DND-41 (cell line): ENCODE measurements at regions not wholly inside any gene's neighbourhood (a gene's known extent, or its start where the extent isn't known, plus 50 kb on each side); places are given as distances from the start of the nearest gene placed in this dataset.

Source experiments
- ATAC-seq: fragments of 200-7000 bp; cut with Tn5 transposase; 3 replicates; pipeline ENCODE4 v1.9.1; 2021; ENCODE audit warnings: low read depth; ENCODE audit not compliant: insufficient read depth
- DNase-seq: peaks from one replicate; pipeline ENCODE4 v3.0.0-alpha.2; 2020
- H2AFZ ChIP-seq: 2 replicates; pipeline ENCODE4 v1.6.0; 2012; ENCODE audit warnings: low read depth, low read length
- H3K27ac ChIP-seq: 2 replicates; pipeline ENCODE4 v1.5.1; 2012; ENCODE audit warnings: low read length, inconsistent platforms
- H3K27me3 ChIP-seq: fragments of 200-600 bp; sonication (generic); 2 replicates; pipeline ENCODE4 v1.6.0; 2012; ENCODE audit warnings: low read length, mild to moderate bottlenecking, inconsistent platforms; ENCODE audit not compliant: insufficient read depth, poor library complexity
- H3K36me3 ChIP-seq: 2 replicates; pipeline ENCODE4 v1.5.1; 2012; ENCODE audit warnings: low read length, inconsistent platforms; ENCODE audit not compliant: insufficient read depth
- H3K4me1 ChIP-seq: 2 replicates; pipeline ENCODE4 v1.5.1; 2012; ENCODE audit warnings: mild to moderate bottlenecking, low read length; ENCODE audit not compliant: insufficient read depth
- H3K4me2 ChIP-seq: 2 replicates; pipeline ENCODE4 v1.6.0; 2012; ENCODE audit warnings: mild to moderate bottlenecking, moderate library complexity, low read length, inconsistent platforms; ENCODE audit not compliant: insufficient read depth
- H3K4me3 ChIP-seq, 2 experiments: fragments of 200-600 bp in 1 of 2; shearing (Covaris generic) in 1 of 2; 2 replicates each; pipeline ENCODE4 v1.5.1; 2012 to 2016; ENCODE audit warnings: inconsistent platforms in 2 of 2, low read length in 2 of 2, mild to moderate bottlenecking in 2 of 2, low read depth in 1 of 2, moderate library complexity in 1 of 2
- H3K79me2 ChIP-seq: 2 replicates; pipeline ENCODE4 v1.6.0; 2012; ENCODE audit warnings: low read length, inconsistent platforms; ENCODE audit not compliant: insufficient read depth
- H3K9ac ChIP-seq: 2 replicates; pipeline ENCODE4 v1.6.0; 2012; ENCODE audit warnings: low read depth, mild to moderate bottlenecking, inconsistent platforms, low read length, moderate library complexity
- H3K9me3 ChIP-seq: 2 replicates; pipeline ENCODE4 v1.5.1; 2012; ENCODE audit warnings: low read length, moderate library complexity, mild to moderate bottlenecking, inconsistent platforms; ENCODE audit not compliant: insufficient read depth, severe bottlenecking
- H4K20me1 ChIP-seq: 2 replicates; pipeline ENCODE4 v1.6.0; 2012; ENCODE audit warnings: low read length; ENCODE audit not compliant: insufficient read depth
- CTCF ChIP-seq: IDR thresholded peaks from 2 replicates; pipeline ENCODE4 v1.5.1; 2012; ENCODE audit warnings: borderline replicate concordance, low read length, moderate library complexity, mild to moderate bottlenecking; ENCODE audit not compliant: poor library complexity, severe bottlenecking; ENCODE audit errors: extremely low read depth
- EZH2 ChIP-seq: IDR thresholded peaks from 3 replicates; pipeline ENCODE4 v1.6.1; 2012; ENCODE audit warnings: borderline replicate concordance, low read depth, mild to moderate bottlenecking, moderate library complexity, low read length, inconsistent platforms; ENCODE audit not compliant: severe bottlenecking

GRCh38 chr2:30003128-30003527 lies 81.7 kb upstream of the ALK start:
- Histone ChIP-seq H3K36me3 (no peaks in the 10 kb centered on the region), H3K79me2 (no peaks in the 10 kb centered on the region), H3K4me2 (no peak overlapping the region), H2AFZ (no peak overlapping the region), H3K9ac (no peak overlapping the region), H3K4me1 (no peaks in the 10 kb centered on the region), H3K27me3 (no peaks in the 10 kb centered on the region), H3K9me3 (no peaks in the 10 kb centered on the region), H3K27ac (no peak overlapping the region), H4K20me1 (no peaks in the 10 kb centered on the region), H3K4me3 (no peak overlapping the region)
- no peak for DNase-seq
- no peak for ATAC-seq
- TF ChIP-seq EZH2 (no peak), CTCF (no peak)

GRCh38 chr2:30022444-30023071 lies 101.2 kb upstream of the ALK start:
- 0 out of 2 replicates have a peak, but pooled peaks cover 3% of the 10 kb centered on the region for H4K20me1 ChIP-seq
- no peak for ATAC-seq
- no peaks in the 10 kb centered on the region for H3K79me2 ChIP-seq
- no peaks in the 10 kb centered on the region for H3K36me3 ChIP-seq
- H3K4me3 ChIP-seq = no peak overlapping the region
- no peaks in the 10 kb centered on the region for H3K9me3 ChIP-seq
- DNase-seq = no peak
- no peak overlapping the region for H3K27ac ChIP-seq
- H3K9ac ChIP-seq = no peak overlapping the region
- no peak overlapping the region for H2AFZ ChIP-seq
- no peak overlapping the region for H3K4me2 ChIP-seq
- TF ChIP-seq CTCF (no peak), EZH2 (no peak)
- no peaks in the 10 kb centered on the region for H3K4me1 ChIP-seq
- peaks cover 7% of the 10 kb centered on the region for H3K27me3 ChIP-seq

- no peak for TF ChIP-seq EZH2
- H3K27ac ChIP-seq = no peak overlapping the region
- no peaks in the 10 kb centered on the region for H3K79me2 ChIP-seq
- ATAC-seq (no peak), DNase-seq (no peak)
- H3K9me3 ChIP-seq = no peaks in the 10 kb centered on the region
- H3K4me1 ChIP-seq = no peaks in the 10 kb centered on the region
- no peak overlapping the region for H3K9ac ChIP-seq
- H3K4me2 ChIP-seq = no peak overlapping the region
- H4K20me1 ChIP-seq = 0 out of 2 replicates have a peak, but pooled peaks cover 3% of the 10 kb centered on the region
- H3K27me3 ChIP-seq = peaks cover 6% of the 10 kb centered on the region
- no peak overlapping the region for H3K4me3 ChIP-seq
- no peak overlapping the region for H2AFZ ChIP-seq
- H3K36me3 ChIP-seq = no peaks in the 10 kb centered on the region
These were observed 102.9 kb upstream of the ALK start for GRCh38 chr2:30024281-30024680.

- ATAC-seq = no peak
These were observed 105.0 kb upstream of the ALK start for GRCh38 chr2:30026091-30027055.

More at GRCh38 chr2:30026091-30027055, 105.0 kb upstream of the ALK start:
- Histone ChIP-seq H3K27ac (no peak overlapping the region), H3K4me2 (no peak overlapping the region), H3K9me3 (no peaks in the 10 kb centered on the region), H3K4me3 (no peak overlapping the region), H3K9ac (no peak overlapping the region), H3K36me3 (no peaks in the 10 kb centered on the region), H4K20me1 (0 out of 2 replicates have a peak, but pooled peaks cover 3% of the 10 kb centered on the region), H3K27me3 (peaks cover 8% of the 10 kb centered on the region), H3K4me1 (no peaks in the 10 kb centered on the region), H3K79me2 (no peaks in the 10 kb centered on the region), H2AFZ (no peak overlapping the region)
- TF ChIP-seq CTCF (peak; percentile 63), EZH2 (no peak)
- DNase-seq = peak; percentile 11
